ENCODE measurements at regions not wholly inside any gene's neighbourhood (a gene's known extent, or its start where the extent isn't known, plus 50 kb on each side); places are given as distances from the start of the nearest gene placed in this dataset.

- Histone ChIP-seq H3K27ac (no peak overlapping the region), H3K36me3 (no peaks in the 10 kb centered on the region), H3K27me3 (no peaks in the 10 kb centered on the region), H3K9me3 (no peaks in the 10 kb centered on the region), H3K4me1 (no peaks in the 10 kb centered on the region), H3K4me3 (no peak overlapping the region)
- intact Hi-C loops (cut with DNase I; ENCODE audit: low total_unique reads) (no loop called here), in situ Hi-C loops (cut with MboI; ENCODE audit: low sequenced_read_pairs in 4 of 4) (loop anchor here in 2 of 4 donors (25.0 kb wide), 2 partner anchors 682 to 832 kb away; no protein-coding TSS in a partner anchor)
- TF ChIP-seq CTCF (IDR thresholded peaks at IDR 0.05 in 4 of 5, conservative IDR thresholded peaks at IDR 0.05 in 1 of 5) (no peak), POLR2A (IDR thresholded peaks at IDR 0.05) (no peak)
- DNase-seq (no peak), ATAC-seq (no peak)
Measured at GRCh38 chr1:87969040-87969439, 640.4 kb downstream of the LMO4 start.

- H3K27ac ChIP-seq: no peak overlapping the region
- intact Hi-C loops (cut with DNase I; ENCODE audit: low total_unique reads): no loop called here
- in situ Hi-C loops (cut with MboI; ENCODE audit: low sequenced_read_pairs in 4 of 4): loop anchor here in 2 of 4 donors (25.0 kb wide), 2 partner anchors 686 to 836 kb away; no protein-coding TSS in a partner anchor
- H3K27me3 ChIP-seq: no peaks in the 10 kb centered on the region
- H3K36me3 ChIP-seq: no peaks in the 10 kb centered on the region
- TF ChIP-seq POLR2A (IDR thresholded peaks at IDR 0.05) (no peak), CTCF (IDR thresholded peaks at IDR 0.05 in 4 of 5, conservative IDR thresholded peaks at IDR 0.05 in 1 of 5) (no peak)
- ATAC-seq: no peak
- H3K4me3 ChIP-seq: no peak overlapping the region
- no peak for DNase-seq
- no peaks in the 10 kb centered on the region for H3K4me1 ChIP-seq
- H3K9me3 ChIP-seq: no peaks in the 10 kb centered on the region
Measured at GRCh38 chr1:87972811-87973210, 644.1 kb downstream of the LMO4 start.

GRCh38 chr1:87973896-87974295 lies 645.2 kb downstream of the LMO4 start:
- Histone ChIP-seq H3K4me3 (no peak overlapping the region), H3K4me1 (no peaks in the 10 kb centered on the region), H3K9me3 (no peaks in the 10 kb centered on the region), H3K27me3 (no peaks in the 10 kb centered on the region), H3K27ac (no peak overlapping the region), H3K36me3 (no peaks in the 10 kb centered on the region)
- in situ Hi-C loops (cut with MboI; ENCODE audit: low sequenced_read_pairs in 4 of 4) (loop anchor here in 2 of 4 donors (25.0 kb wide), 2 partner anchors 687 to 837 kb away; no protein-coding TSS in a partner anchor), intact Hi-C loops (cut with DNase I; ENCODE audit: low total_unique reads) (no loop called here)
- TF ChIP-seq POLR2A (IDR thresholded peaks at IDR 0.05) (no peak), CTCF (IDR thresholded peaks at IDR 0.05 in 4 of 5, conservative IDR thresholded peaks at IDR 0.05 in 1 of 5) (no peak)
- DNase-seq (no peak), ATAC-seq (no peak)

- no peak overlapping the region for H3K4me3 ChIP-seq
- ATAC-seq (no peak), DNase-seq (no peak)
- intact Hi-C loops (cut with DNase I; ENCODE audit: low total_unique reads): no loop called here
- H3K27ac ChIP-seq: no peak overlapping the region
- in situ Hi-C loops (cut with MboI; ENCODE audit: low sequenced_read_pairs in 4 of 4): no loop called here
- H3K36me3 ChIP-seq: no peaks in the 10 kb centered on the region
- no peaks in the 10 kb centered on the region for H3K4me1 ChIP-seq
- TF ChIP-seq POLR2A (IDR thresholded peaks at IDR 0.05) (no peak), CTCF (IDR thresholded peaks at IDR 0.05 in 4 of 5, conservative IDR thresholded peaks at IDR 0.05 in 1 of 5) (no peak)
- H3K27me3 ChIP-seq: no peaks in the 10 kb centered on the region
- no peaks in the 10 kb centered on the region for H3K9me3 ChIP-seq
Measured at GRCh38 chr1:87976316-87976715, 647.6 kb downstream of the LMO4 start.

DNA sequence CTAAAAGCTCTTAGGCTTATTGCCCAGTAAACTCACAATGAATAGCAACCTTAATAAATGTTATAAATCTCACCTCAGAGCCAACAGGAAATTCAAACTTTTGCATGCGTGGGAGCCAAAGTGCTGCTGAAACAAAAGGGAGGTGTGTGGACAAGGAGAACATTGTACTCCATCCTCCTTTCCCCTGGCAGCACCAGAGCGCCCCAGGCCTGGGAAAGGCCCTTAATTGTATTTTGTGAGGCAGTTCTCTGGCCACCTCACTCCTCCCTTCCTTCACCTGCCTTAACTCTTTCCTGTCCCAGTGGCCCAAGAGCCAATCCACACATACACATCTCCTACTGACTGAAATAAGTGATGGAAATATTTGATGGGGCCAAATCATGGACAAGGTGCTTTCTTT lies 648.5 kb downstream of the LMO4 start:
- ATAC-seq: no peak
- Histone ChIP-seq H3K9me3 (no peaks in the 10 kb centered on the region), H3K36me3 (no peaks in the 10 kb centered on the region), H3K4me1 (no peaks in the 10 kb centered on the region), H3K4me3 (no peak overlapping the region), H3K27ac (no peak overlapping the region), H3K27me3 (no peaks in the 10 kb centered on the region)
- no peak for DNase-seq
- intact Hi-C loops (cut with DNase I; ENCODE audit: low total_unique reads): no loop called here
- in situ Hi-C loops (cut with MboI; ENCODE audit: low sequenced_read_pairs in 4 of 4): no loop called here
- TF ChIP-seq CTCF (IDR thresholded peaks at IDR 0.05 in 4 of 5, conservative IDR thresholded peaks at IDR 0.05 in 1 of 5): no peak
- no peak for TF ChIP-seq POLR2A (IDR thresholded peaks at IDR 0.05)

All from gastrocnemius medialis (tissue), 4 donors.